HEK293 (cell line): ENCODE measurements at regions not wholly inside any gene's neighbourhood (a gene's known extent, or its start where the extent isn't known, plus 50 kb on each side); places are given as distances from the start of the nearest gene placed in this dataset.

Source experiments
- CTCF ChIA-PET: fragments of 350-600 bp; formaldehyde crosslinking; extraction: SDS; loops from one replicate; lab custom pipeline; 2021; ENCODE audit warnings: antibody characterized with exemption; lab: Yijun Ruan, JAX
- POLR2A ChIA-PET: fragments of 300-600 bp; formaldehyde crosslinking; extraction: SDS; loops from one replicate; lab custom pipeline; 2020; ENCODE audit warnings: antibody characterized with exemption, inconsistent platforms; lab: Yijun Ruan, JAX
- H3K27ac ChIP-seq: fragments of 200-500 bp; sonication (Bioruptor generic); 2 replicates; pipeline ENCODE4 v1.5.1; 2014; ENCODE audit warnings: low read depth, low read length, control low read depth, inconsistent platforms; ENCODE audit errors: extremely low read depth
- H3K36me3 ChIP-seq, 2 experiments: fragments of 200-500 bp in 1 of 2; sonication (Bioruptor generic) in 1 of 2; 1 replicate in 1 of 2; 2 replicates in 1 of 2; pipeline ENCODE4 v1.5.1; 2014 to 2017; ENCODE audit warnings: inconsistent platforms in 2 of 2, low read length in 2 of 2; ENCODE audit not compliant: control insufficient read depth in 2 of 2, insufficient read depth in 1 of 2
- H3K4me1 ChIP-seq: fragments of 200-500 bp; sonication (Bioruptor generic); 2 replicates; pipeline ENCODE4 v1.5.1; 2014; ENCODE audit warnings: mild to moderate bottlenecking, low read length, inconsistent platforms; ENCODE audit not compliant: control insufficient read depth, insufficient read depth
- H3K4me3 ChIP-seq: 2 replicates; pipeline ENCODE4 v1.5.1; 2011; ENCODE audit warnings: low read depth, mild to moderate bottlenecking, control low read depth, low read length, moderate library complexity
- H3K9me3 ChIP-seq: fragments of 200-500 bp; sonication (Bioruptor generic); 2 replicates; pipeline ENCODE4 v1.5.1; 2014; ENCODE audit warnings: low read depth, low read length, inconsistent platforms; ENCODE audit not compliant: control insufficient read depth, insufficient read depth
- HIC1 ChIP-seq: fragments of 450-650 bp; formaldehyde crosslinking; IDR thresholded peaks from 2 replicates; pipeline ENCODE4 v1.5.1; 2016; ENCODE audit warnings: missing biosample characterization, missing genetic modification characterization
- KLF8 ChIP-seq: fragments of 450-650 bp; formaldehyde crosslinking; IDR thresholded peaks from 2 replicates; pipeline ENCODE4 v1.5.1; 2016; ENCODE audit warnings: missing biosample characterization, missing genetic modification characterization
- RBAK ChIP-seq: fragments of 450-650 bp; formaldehyde crosslinking; IDR thresholded peaks from 2 replicates; pipeline ENCODE4 v1.5.1; 2016; ENCODE audit warnings: missing biosample characterization, missing genetic modification characterization
- SCRT1 ChIP-seq: fragments of 450-650 bp; formaldehyde crosslinking; IDR thresholded peaks from 2 replicates; pipeline ENCODE4 v1.5.1; 2016; ENCODE audit warnings: missing biosample characterization, missing genetic modification characterization, borderline replicate concordance
- SETDB1 ChIP-seq: IDR thresholded peaks from one replicate; pipeline ENCODE4 v1.6.1; 2017; ENCODE audit warnings: mild to moderate bottlenecking, low read length, moderate library complexity, mixed read lengths; ENCODE audit not compliant: insufficient read length
- ZBTB7A ChIP-seq: fragments of 450-650 bp; formaldehyde crosslinking; IDR thresholded peaks from 2 replicates; pipeline ENCODE4 v1.5.1; 2016; ENCODE audit warnings: low read depth, missing biosample characterization, missing genetic modification characterization
- ZNF175 ChIP-seq: fragments of 450-650 bp; formaldehyde crosslinking; IDR thresholded peaks from 2 replicates; pipeline ENCODE4 v1.5.1; 2016; ENCODE audit warnings: missing biosample characterization, missing genetic modification characterization
- ZNF184 ChIP-seq: fragments of 450-650 bp; IDR thresholded peaks from 2 replicates; pipeline ENCODE4 v1.5.1; 2018; ENCODE audit warnings: missing biosample characterization, mild to moderate bottlenecking, missing genetic modification characterization
- ZNF2 ChIP-seq: fragments of 450-650 bp; formaldehyde crosslinking; IDR thresholded peaks from 2 replicates; pipeline ENCODE4 v1.5.1; 2016; ENCODE audit warnings: missing biosample characterization, missing genetic modification characterization
- ZNF221 ChIP-seq: fragments of 450-650 bp; formaldehyde crosslinking; IDR thresholded peaks from 2 replicates; pipeline ENCODE4 v1.5.1; 2017; ENCODE audit warnings: missing biosample characterization, missing genetic modification characterization, borderline replicate concordance
- ZNF341 ChIP-seq: fragments of 450-650 bp; formaldehyde crosslinking; IDR thresholded peaks from 2 replicates; pipeline ENCODE4; 2016; ENCODE audit warnings: low read depth, missing biosample characterization, missing genetic modification characterization
- ZNF350 ChIP-seq: fragments of 450-650 bp; formaldehyde crosslinking; IDR thresholded peaks from 2 replicates; pipeline ENCODE4 v1.5.0; 2017; ENCODE audit warnings: missing biosample characterization, mild to moderate bottlenecking, missing genetic modification characterization
- ZNF398 ChIP-seq: fragments of 450-650 bp; formaldehyde crosslinking; IDR thresholded peaks from 2 replicates; pipeline ENCODE4 v1.5.1; 2017; ENCODE audit warnings: missing biosample characterization, missing genetic modification characterization
- ZNF521 ChIP-seq: fragments of 450-650 bp; formaldehyde crosslinking; IDR thresholded peaks from 2 replicates; pipeline ENCODE4 v1.5.1; 2017; ENCODE audit warnings: missing biosample characterization, mild to moderate bottlenecking, missing genetic modification characterization
- ZNF529 ChIP-seq: fragments of 450-650 bp; formaldehyde crosslinking; IDR thresholded peaks from 2 replicates; pipeline ENCODE4 v1.5.1; 2017; ENCODE audit warnings: missing genetic modification characterization, missing biosample characterization; ENCODE audit not compliant: insufficient replicate concordance
- ZNF555 ChIP-seq: fragments of 450-650 bp; formaldehyde crosslinking; conservative IDR thresholded peaks from 2 replicates; pipeline ENCODE4 v1.5.1; 2017; ENCODE audit warnings: missing biosample characterization, mild to moderate bottlenecking, missing genetic modification characterization, inconsistent platforms
- ZNF580 ChIP-seq: fragments of 450-650 bp; formaldehyde crosslinking; IDR thresholded peaks from 2 replicates; pipeline ENCODE4 v1.5.1; 2016; ENCODE audit warnings: missing biosample characterization, missing genetic modification characterization
- ZNF658 ChIP-seq: fragments of 450-650 bp; formaldehyde crosslinking; IDR thresholded peaks from 2 replicates; pipeline ENCODE4; 2016; ENCODE audit warnings: missing biosample characterization, missing genetic modification characterization
- ZNF747 ChIP-seq: fragments of 450-650 bp; formaldehyde crosslinking; IDR thresholded peaks from 2 replicates; pipeline ENCODE4 v1.5.1; 2016; ENCODE audit warnings: missing biosample characterization, missing genetic modification characterization
- ZNF776 ChIP-seq: fragments of 450-650 bp; formaldehyde crosslinking; IDR thresholded peaks from 2 replicates; pipeline ENCODE4 v1.5.0; 2017; ENCODE audit warnings: missing biosample characterization, missing genetic modification characterization, borderline replicate concordance
- ZSCAN16 ChIP-seq: fragments of 450-650 bp; formaldehyde crosslinking; IDR thresholded peaks from 2 replicates; pipeline ENCODE4 v1.5.1; 2016; ENCODE audit warnings: missing biosample characterization, missing genetic modification characterization

GRCh38 chr1:106957795-106958194 is 98.7 kb upstream of the PRMT6 start:
- TF ChIP-seq ZNF776 (tag by site-specific recombination) (no peak), ZNF580 (tag by site-specific recombination) (no peak), ZNF221 (no peak), SETDB1 (no peak), ZSCAN16 (tag by site-specific recombination) (no peak), ZNF529 (tag by site-specific recombination) (no peak), HIC1 (no peak), ZNF350 (no peak), KLF8 (tag by site-specific recombination) (no peak), ZBTB7A (tag by site-specific recombination) (no peak), ZNF341 (tag by site-specific recombination) (no peak)
- Histone ChIP-seq H3K27ac (no peak overlapping the region), H3K36me3 (no peaks in the 10 kb centered on the region), H3K4me3 (no peak overlapping the region), H3K4me1 (no peaks in the 10 kb centered on the region), H3K9me3 (no peaks in the 10 kb centered on the region)
- CTCF ChIA-PET: interaction anchor here (0.8 to 1.2 kb wide), 2 partner anchors 29 to 31 kb away, joined by 3 read pairs; no protein-coding TSS in a partner anchor
- POLR2A ChIA-PET: no interaction called here

- Histone ChIP-seq H3K9me3 (no peaks in the 10 kb centered on the region), H3K4me1 (no peaks in the 10 kb centered on the region), H3K36me3 (no peaks in the 10 kb centered on the region), H3K4me3 (no peak overlapping the region), H3K27ac (no peak overlapping the region)
- ChIA-PET POLR2A (no interaction called here), CTCF (no interaction called here)
- no peak for TF ChIP-seq SCRT1 (tag by site-specific recombination)
- no peak for TF ChIP-seq ZNF521 (tag by site-specific recombination)
- no peak for TF ChIP-seq ZNF2 (tag by site-specific recombination)
- no peak for TF ChIP-seq ZNF184 (tag by site-specific recombination)
- TF ChIP-seq ZNF747 (tag by site-specific recombination): no peak
- TF ChIP-seq ZNF658 (tag by site-specific recombination): no peak
- no peak for TF ChIP-seq ZNF175
- no peak for TF ChIP-seq ZNF776 (tag by site-specific recombination)
- no peak for TF ChIP-seq RBAK
- TF ChIP-seq ZNF398 (tag by site-specific recombination): no peak
- no peak for TF ChIP-seq ZNF555 (tag by site-specific recombination)
Observed at GRCh38 chr1:106960412-106960811, 96.1 kb upstream of the PRMT6 start.
